Esophagus (tissue), 2 donors: ENCODE measurements at regions not wholly inside any gene's neighbourhood (a gene's known extent, or its start where the extent isn't known, plus 50 kb on each side); places are given as distances from the start of the nearest gene placed in this dataset.
A peak's percentile ranks its signal among the peaks of the same experiment; 100 is the strongest.

Source experiments
- H3K27ac ChIP-seq, 2 donors: one replicate each; pipeline ENCODE4 v1.5.1; 2013; ENCODE audit warnings: low read depth in 2 of 2, mild to moderate bottlenecking in 2 of 2, inconsistent platforms in 1 of 2, low read length in 1 of 2, moderate library complexity in 1 of 2
- H3K27me3 ChIP-seq, 2 donors: one replicate each; pipeline ENCODE4 v1.6.1; 2013; ENCODE audit warnings: low read length in 2 of 2, control low read depth in 1 of 2, mild to moderate bottlenecking in 1 of 2; ENCODE audit not compliant: insufficient read depth in 2 of 2, control insufficient read depth in 1 of 2
- H3K36me3 ChIP-seq, 2 donors: one replicate each; pipeline ENCODE4 v1.6.1; 2013; ENCODE audit warnings: low read length in 1 of 2; ENCODE audit not compliant: control insufficient read depth in 2 of 2, insufficient read depth in 2 of 2
- H3K4me1 ChIP-seq, 2 donors: one replicate each; pipeline ENCODE4 v1.6.1; 2013; ENCODE audit warnings: low read length in 1 of 2; ENCODE audit not compliant: control insufficient read depth in 2 of 2, insufficient read depth in 2 of 2
- H3K4me3 ChIP-seq, 2 donors: one replicate each; pipeline ENCODE4 v1.5.1; 2013; ENCODE audit warnings: low read length in 2 of 2, mild to moderate bottlenecking in 2 of 2, low read depth in 1 of 2, moderate library complexity in 1 of 2
- H3K9me3 ChIP-seq, 2 donors: one replicate each; pipeline ENCODE4 v1.6.1; 2013; ENCODE audit warnings: mild to moderate bottlenecking in 2 of 2, low read depth in 1 of 2, low read length in 1 of 2, moderate library complexity in 1 of 2; ENCODE audit not compliant: control insufficient read depth in 2 of 2, insufficient read depth in 1 of 2
- WGBS, 2 donors: extraction: QIAGEN DNeasy Blood & Tissue Kit; methylation state at CpG; one replicate each; pipeline ENCODE4 v1.1.7; 2013; 5-methylcytosine and 5-hydroxymethylcytosine counted together
- donor health status: healthy with polysubstance abuse.
- donor health status: Bipolar disorder and iron deficiency.

DNA sequence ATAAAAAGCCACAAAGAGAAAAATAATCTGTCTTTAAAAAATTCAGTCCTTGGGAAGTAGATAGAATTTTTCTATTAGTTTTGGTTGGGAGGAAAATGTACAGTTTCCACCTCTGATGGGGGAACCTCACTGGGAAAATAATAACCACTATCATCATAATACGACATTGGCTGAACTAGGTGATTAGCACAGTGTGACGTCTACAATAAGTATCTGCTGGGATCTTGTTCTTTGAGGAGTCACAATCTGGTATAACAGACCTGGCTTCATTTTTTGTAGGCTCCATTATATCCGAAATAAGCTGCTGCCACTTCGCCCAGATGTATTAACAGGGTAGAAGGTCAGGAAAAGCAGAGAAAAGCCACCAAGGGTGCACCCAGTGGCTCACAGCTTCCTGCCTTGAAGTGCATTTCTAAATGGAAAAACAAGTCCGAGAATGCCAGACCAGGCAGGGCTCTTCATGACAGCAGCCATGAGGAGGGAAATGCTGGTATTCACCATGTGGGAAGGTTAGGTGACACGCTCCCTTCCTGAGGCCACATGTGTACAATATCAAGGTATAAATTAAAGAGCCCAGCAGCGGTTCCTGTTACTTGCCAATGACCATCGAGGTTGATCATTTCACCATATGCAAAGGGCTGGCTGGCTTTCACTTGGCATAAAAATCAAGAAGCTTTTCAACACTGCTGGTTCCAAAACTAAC lies 152.8 kb downstream of the PRELID2 start:
- Histone ChIP-seq H3K27ac (no peak overlapping the region), H3K9me3 (no peaks in the 10 kb centered on the region), H3K4me3 (no peak overlapping the region), H3K27me3 (no peaks in the 10 kb centered on the region), H3K36me3 (no peaks in the 10 kb centered on the region), H3K4me1 (no peaks in the 10 kb centered on the region)
- WGBS, 2 donors = 76 to 81% methylated on average over 8 of the region's 8 CpGs

DNA sequence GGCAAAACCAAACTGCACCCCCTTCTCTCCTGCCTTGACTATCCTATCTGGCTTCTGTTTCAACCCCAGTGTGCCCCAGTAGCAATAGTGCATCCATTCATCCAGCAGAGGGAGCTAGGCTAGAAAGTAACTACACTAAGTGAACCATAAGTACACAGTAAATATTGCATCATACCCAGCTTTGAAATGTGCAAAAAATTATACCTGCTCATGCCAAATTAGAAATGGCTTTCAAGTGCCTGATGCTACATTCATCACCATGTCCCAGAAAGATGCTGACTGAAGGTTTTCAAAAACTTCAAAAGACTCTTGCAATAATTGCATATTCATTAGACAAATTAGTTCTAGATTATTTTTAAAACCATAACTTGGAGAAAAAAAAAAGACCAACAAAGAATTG lies 153.5 kb downstream of the PRELID2 start:
- H3K27me3 ChIP-seq = no peaks in the 10 kb centered on the region
- H3K4me3 ChIP-seq = no peak overlapping the region
- no peaks in the 10 kb centered on the region for H3K4me1 ChIP-seq
- H3K36me3 ChIP-seq = no peaks in the 10 kb centered on the region
- H3K9me3 ChIP-seq = no peaks in the 10 kb centered on the region
- no peak overlapping the region for H3K27ac ChIP-seq

DNA sequence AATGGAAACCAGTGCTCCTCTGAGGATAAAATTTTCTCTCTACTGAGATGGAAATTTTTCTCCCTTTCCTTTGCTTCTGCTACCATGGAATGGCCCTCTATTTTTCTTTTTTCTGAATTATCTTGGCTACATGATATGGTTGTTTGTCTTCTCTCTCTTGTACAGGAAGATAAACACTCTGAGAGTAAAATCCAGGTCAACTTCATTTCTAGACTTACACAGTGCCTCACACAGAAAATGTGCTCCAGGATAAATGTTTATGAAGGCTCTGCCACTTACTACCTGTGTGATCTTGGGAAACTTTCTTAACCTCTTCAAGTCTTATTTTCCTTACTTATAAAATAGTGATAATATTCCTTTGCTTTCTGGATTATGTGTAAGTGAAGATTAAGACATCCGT lies 153.9 kb downstream of the PRELID2 start:
- H3K4me3 ChIP-seq = no peak overlapping the region
- H3K27me3 ChIP-seq = no peaks in the 10 kb centered on the region
- no peaks in the 10 kb centered on the region for H3K9me3 ChIP-seq
- WGBS, 2 donors = 83 to 90% methylated on average over 1 of the region's 1 CpG
- no peaks in the 10 kb centered on the region for H3K4me1 ChIP-seq
- no peaks in the 10 kb centered on the region for H3K36me3 ChIP-seq
- no peak overlapping the region for H3K27ac ChIP-seq

DNA sequence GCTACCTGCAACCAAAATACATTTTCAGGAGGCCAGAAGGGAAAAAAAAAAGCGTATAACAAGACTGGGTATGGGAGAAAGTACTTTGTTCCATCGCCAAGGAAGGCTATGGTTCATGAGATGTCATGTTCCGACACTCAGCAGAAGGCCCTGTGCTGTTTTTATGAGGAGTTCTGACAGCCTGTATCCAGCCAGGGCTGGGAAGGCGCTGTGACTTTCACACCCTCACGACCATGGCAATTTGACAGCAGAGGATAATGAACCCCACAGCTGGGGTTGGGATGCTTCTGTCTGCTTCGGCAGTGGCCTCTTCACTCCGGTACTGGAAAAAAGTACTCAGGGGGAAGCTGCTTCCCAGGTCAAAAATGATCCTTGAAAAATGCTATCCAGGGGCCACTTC lies 154.4 kb downstream of the PRELID2 start:
- WGBS, 2 donors = 43 to 65% methylated on average over 7 of the region's 7 CpGs
- Histone ChIP-seq H3K36me3 (no peaks in the 10 kb centered on the region), H3K27ac (no peak overlapping the region), H3K27me3 (no peaks in the 10 kb centered on the region), H3K9me3 (no peaks in the 10 kb centered on the region), H3K4me3 (no peak overlapping the region), H3K4me1 (no peaks in the 10 kb centered on the region)

DNA sequence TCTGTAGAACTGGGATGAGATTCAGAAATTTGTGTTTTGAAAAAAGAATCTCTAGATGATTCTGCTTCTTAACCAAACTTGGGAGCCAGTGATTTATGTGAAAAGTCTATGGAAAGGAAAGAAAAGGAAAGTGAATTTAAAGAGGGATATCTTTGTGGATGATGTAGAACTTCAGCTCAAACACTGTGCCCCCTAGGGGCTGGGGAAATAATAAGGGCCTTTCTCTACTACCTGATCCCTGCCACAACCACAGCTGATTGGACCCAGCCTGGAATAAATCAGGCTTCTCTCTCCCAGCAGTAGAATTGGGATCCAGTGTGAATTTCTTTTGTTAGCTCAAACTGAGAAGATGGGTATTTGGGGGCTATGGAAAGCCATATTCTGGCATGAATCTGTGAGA lies 155.0 kb downstream of the PRELID2 start:
- Histone ChIP-seq H3K4me1 (no peaks in the 10 kb centered on the region), H3K9me3 (no peaks in the 10 kb centered on the region), H3K27me3 (no peaks in the 10 kb centered on the region), H3K36me3 (no peaks in the 10 kb centered on the region), H3K4me3 (no peak overlapping the region), H3K27ac (no peak overlapping the region)

DNA sequence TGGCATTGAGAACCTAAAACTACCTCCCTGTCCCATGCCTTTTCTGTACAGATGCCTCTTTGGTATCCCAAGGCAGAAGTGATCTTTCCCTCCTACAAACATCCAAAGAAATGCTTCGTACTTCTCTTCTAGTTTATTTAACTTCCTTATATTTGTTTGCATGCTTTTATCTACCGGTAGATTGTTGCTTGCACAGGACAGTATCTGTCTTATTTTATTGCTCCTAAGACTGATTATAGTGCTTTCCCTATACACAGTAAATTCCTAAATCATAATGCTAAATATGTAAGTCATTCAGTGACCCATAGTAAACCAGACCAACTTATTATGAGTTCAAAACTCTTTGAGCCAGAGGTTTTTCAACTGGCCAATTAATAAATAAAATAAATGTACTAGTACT lies 156.9 kb downstream of the PRELID2 start:
- Histone ChIP-seq H3K4me3 (no peak overlapping the region), H3K36me3 (no peaks in the 10 kb centered on the region), H3K27me3 (no peaks in the 10 kb centered on the region), H3K9me3 (no peaks in the 10 kb centered on the region), H3K27ac (no peak overlapping the region), H3K4me1 (no peaks in the 10 kb centered on the region)
- WGBS, 2 donors = 67 to 84% methylated on average over 2 of the region's 2 CpGs

DNA sequence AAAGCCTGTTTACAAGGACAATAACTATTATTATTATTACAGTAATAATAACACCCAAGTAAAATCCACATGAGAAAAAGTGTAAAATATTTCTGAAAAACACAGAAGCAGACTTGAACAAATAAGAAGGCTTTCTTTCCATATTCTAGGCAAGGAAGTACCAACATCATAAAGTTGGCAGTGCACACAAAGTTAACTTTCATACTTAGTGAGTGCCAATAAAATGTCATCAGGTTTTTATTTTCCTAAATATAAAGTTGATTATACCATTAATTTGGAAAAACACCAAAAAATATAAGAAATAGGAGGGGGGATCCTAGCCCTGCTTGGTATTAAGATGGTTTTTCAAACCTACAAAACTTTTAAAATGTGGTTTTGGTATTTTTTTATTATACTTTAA lies 161.4 kb downstream of the PRELID2 start:
- no peaks in the 10 kb centered on the region for H3K4me1 ChIP-seq
- H3K27me3 ChIP-seq = no peaks in the 10 kb centered on the region
- H3K4me3 ChIP-seq = no peak overlapping the region
- no peaks in the 10 kb centered on the region for H3K9me3 ChIP-seq
- H3K27ac ChIP-seq = no peak overlapping the region
- no peaks in the 10 kb centered on the region for H3K36me3 ChIP-seq

DNA sequence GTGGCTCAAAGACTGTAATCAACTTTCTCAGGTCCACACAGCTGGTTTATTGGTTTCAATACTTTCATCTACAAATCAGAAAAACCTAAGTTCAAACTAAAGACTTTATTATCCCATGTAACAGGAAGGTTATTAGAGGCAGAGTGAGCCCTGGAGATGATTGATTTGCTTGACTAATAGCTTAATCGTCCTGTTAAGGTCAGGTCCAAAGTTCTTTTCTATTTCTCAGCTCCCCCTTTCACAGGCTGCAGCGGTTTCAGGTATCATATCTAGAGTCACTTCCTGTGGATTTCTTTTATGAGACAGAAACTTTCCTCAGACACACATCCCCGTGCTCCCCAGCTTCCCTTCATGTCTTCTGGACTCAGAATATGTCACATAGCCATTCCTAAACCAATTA lies 166.4 kb downstream of the PRELID2 start:
- H3K4me1 ChIP-seq = no peaks in the 10 kb centered on the region
- H3K27me3 ChIP-seq = no peaks in the 10 kb centered on the region
- WGBS, 2 donors = 41 to 54% methylated on average over 3 of the region's 3 CpGs
- no peaks in the 10 kb centered on the region for H3K9me3 ChIP-seq
- H3K27ac ChIP-seq = no peak overlapping the region
- H3K36me3 ChIP-seq = no peaks in the 10 kb centered on the region
- H3K4me3 ChIP-seq = no peak overlapping the region

DNA sequence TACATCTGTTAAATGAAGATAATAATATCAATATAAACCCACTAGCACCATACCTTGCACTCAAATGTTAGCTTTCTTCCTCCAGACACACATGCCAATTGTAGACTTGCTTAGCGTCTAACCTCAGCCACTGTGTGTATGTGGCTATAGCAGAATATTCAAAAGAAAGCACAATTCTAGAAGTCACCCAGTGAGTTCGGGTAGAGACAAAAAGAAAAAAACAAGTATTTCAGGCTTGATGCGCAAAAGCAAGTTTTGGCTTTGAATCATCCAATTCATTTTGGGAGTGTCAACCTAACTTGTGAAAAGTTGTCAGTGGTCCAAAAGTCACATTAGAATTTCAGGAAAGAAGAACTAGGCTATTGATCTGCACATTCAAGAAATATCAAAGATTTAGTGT lies 167.4 kb downstream of the PRELID2 start:
- Histone ChIP-seq H3K9me3 (no peaks in the 10 kb centered on the region), H3K4me3 (peak overlapping the region in 1 of 2 donors; percentile 16), H3K27me3 (no peaks in the 10 kb centered on the region), H3K4me1 (no peaks in the 10 kb centered on the region), H3K27ac (peak overlapping the region; percentile 24 to 69), H3K36me3 (no peaks in the 10 kb centered on the region)
- 58 to 69% methylated on average over 3 of the region's 3 CpGs for WGBS, 2 donors

DNA sequence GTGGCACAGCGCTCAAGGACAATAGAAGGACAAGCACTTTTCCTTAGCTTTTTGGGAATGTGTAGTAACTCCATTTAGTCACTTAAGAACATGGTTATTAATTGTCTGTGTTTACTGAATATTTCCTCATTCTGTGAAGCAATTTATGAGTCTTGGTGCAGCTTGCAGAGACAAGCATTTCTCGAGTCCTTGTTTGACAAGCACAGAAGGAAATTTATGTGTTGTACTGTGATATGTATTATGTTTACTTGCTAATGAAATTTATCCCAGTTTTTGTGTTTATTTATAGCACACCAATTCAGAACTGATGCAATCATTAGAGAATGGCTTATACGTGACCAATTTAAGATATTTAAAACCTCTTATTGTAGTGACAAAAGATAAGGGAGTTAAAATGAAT lies 168.6 kb downstream of the PRELID2 start:
- Histone ChIP-seq H3K27ac (peak overlapping the region in 1 of 2 donors; percentile 11), H3K9me3 (no peaks in the 10 kb centered on the region), H3K4me1 (no peaks in the 10 kb centered on the region), H3K27me3 (no peaks in the 10 kb centered on the region), H3K4me3 (no peak overlapping the region), H3K36me3 (no peaks in the 10 kb centered on the region)
- 59 to 67% methylated on average over 3 of the region's 3 CpGs for WGBS, 2 donors
